WI38 (cell line): ENCODE measurements at regions not wholly inside any gene's neighbourhood (a gene's known extent, or its start where the extent isn't known, plus 50 kb on each side); places are given as distances from the start of the nearest gene placed in this dataset.
"Not testable (repeated sequence)": the region's sequence is repeated elsewhere in the genome, so short reads cannot be mapped to it uniquely, and the experiment has no call there.

Experiments
- H3K4me3 ChIP-seq: 2 replicates; pipeline ENCODE4 v1.5.1; 2011; ENCODE audit warnings: low read depth, mild to moderate bottlenecking, control low read depth, low read length
- CTCF ChIP-seq: IDR thresholded peaks from 2 replicates; pipeline ENCODE4 v1.5.1; 2012; ENCODE audit warnings: low read depth, mild to moderate bottlenecking, control low read depth, low read length

GRCh38 chr11:82047200-82047599 lies 686.5 kb downstream of the FAM181B start:
- H3K4me3 ChIP-seq: no peak overlapping the region
- TF ChIP-seq CTCF: no peak

GRCh38 chr11:82046778-82047177 lies 686.9 kb downstream of the FAM181B start:
- no peak overlapping the region for H3K4me3 ChIP-seq
- no peak for TF ChIP-seq CTCF

- no peak for TF ChIP-seq CTCF
- H3K4me3 ChIP-seq: no peak overlapping the region
Measured at GRCh38 chr11:82045748-82046457, 687.8 kb downstream of the FAM181B start.

- H3K4me3 ChIP-seq: no peak overlapping the region
- no peak for TF ChIP-seq CTCF
Measured at GRCh38 chr11:82043316-82043715, 690.3 kb downstream of the FAM181B start.

GRCh38 chr11:82041764-82042163 lies 691.9 kb downstream of the FAM181B start:
- no peak for TF ChIP-seq CTCF
- H3K4me3 ChIP-seq: no peak overlapping the region

GRCh38 chr11:82038154-82038553 lies 695.5 kb downstream of the FAM181B start:
- no peak overlapping the region for H3K4me3 ChIP-seq
- TF ChIP-seq CTCF: no peak

- H3K4me3 ChIP-seq: no peak overlapping the region
- no peak for TF ChIP-seq CTCF
Measured at GRCh38 chr11:82034527-82034926, 699.1 kb downstream of the FAM181B start.

- H3K4me3 ChIP-seq: not testable (repeated sequence)
Measured at GRCh38 chr11:82027335-82027734, 706.3 kb downstream of the FAM181B start.
